Epithelial cell of esophagus (primary cell): ENCODE measurements at regions not wholly inside any gene's neighbourhood (a gene's known extent, or its start where the extent isn't known, plus 50 kb on each side); places are given as distances from the start of the nearest gene placed in this dataset.

ENCODE experiments used
- DNase-seq: peaks from one replicate; pipeline ENCODE4 v3.0.0; 2010; ENCODE audit warnings: low read depth
- H3K4me3 ChIP-seq: 2 replicates; pipeline ENCODE4 v1.5.1; 2011; ENCODE audit warnings: mild to moderate bottlenecking, low read length, control low read depth
- CTCF ChIP-seq: IDR thresholded peaks from 2 replicates; pipeline ENCODE4 v1.5.1; 2011; ENCODE audit warnings: low read depth, mild to moderate bottlenecking, low read length, control low read depth, inconsistent platforms; ENCODE audit not compliant: insufficient read depth; ENCODE audit errors: missing control alignments

- H3K4me3 ChIP-seq, result no peak overlapping the region
- no peak for TF ChIP-seq CTCF
- DNase-seq, result no peak
Measured at GRCh38 chr22:27443306-27443705, 358.2 kb downstream of the MN1 start.

GRCh38 chr22:27445881-27446280 is 355.7 kb downstream of the MN1 start:
- TF ChIP-seq CTCF, result no peak
- no peak overlapping the region for H3K4me3 ChIP-seq
- DNase-seq, result no peak

DNA sequence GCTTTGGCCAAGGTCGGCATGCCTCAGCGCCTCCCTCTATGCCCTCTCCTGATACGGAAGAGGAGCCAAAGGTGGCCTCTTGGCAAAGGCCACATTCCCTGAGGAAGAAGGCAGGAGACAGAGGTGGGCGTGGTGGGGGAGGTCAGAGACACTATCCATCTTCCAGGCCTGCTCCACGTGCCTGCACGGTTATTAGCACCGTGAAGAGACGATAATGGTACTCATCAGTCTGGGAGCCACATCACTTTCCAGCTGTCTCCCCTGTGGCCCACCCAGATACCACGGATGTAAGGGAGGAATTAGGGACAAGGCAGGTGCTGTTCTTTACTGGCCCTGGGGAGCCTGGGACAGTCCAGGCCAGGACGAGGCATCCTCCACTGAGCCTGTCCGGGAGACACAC is 354.3 kb downstream of the MN1 start:
- no peak for TF ChIP-seq CTCF
- DNase-seq, result no peak
- H3K4me3 ChIP-seq, result no peak overlapping the region

DNA sequence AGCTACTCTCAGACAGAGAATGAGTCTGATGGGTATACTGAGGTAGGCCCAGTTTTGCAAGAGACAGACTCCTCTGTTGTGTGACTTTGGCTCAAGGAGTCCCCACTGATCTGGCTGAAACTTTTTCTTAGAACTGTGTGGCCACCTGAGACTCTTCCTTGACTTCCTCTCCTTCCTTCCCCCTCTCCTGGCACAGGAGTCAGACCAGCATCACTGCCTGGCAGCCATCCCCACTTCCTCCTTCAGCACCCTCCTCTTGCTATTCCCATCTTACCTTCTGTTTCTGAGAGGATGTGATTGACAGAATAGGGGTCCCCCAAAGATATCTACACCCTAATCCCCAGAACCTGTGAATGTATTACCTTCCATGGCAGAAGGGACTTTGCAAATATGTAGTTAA is 351.1 kb downstream of the MN1 start:
- no peak for TF ChIP-seq CTCF

GRCh38 chr22:27452245-27452644 is 349.3 kb downstream of the MN1 start:
- no peak overlapping the region for H3K4me3 ChIP-seq
- DNase-seq, result no peak
- no peak for TF ChIP-seq CTCF

More for the DNA sequence above, 351.1 kb downstream of the MN1 start:
- DNase-seq, result no peak
- H3K4me3 ChIP-seq, result no peak overlapping the region

DNA sequence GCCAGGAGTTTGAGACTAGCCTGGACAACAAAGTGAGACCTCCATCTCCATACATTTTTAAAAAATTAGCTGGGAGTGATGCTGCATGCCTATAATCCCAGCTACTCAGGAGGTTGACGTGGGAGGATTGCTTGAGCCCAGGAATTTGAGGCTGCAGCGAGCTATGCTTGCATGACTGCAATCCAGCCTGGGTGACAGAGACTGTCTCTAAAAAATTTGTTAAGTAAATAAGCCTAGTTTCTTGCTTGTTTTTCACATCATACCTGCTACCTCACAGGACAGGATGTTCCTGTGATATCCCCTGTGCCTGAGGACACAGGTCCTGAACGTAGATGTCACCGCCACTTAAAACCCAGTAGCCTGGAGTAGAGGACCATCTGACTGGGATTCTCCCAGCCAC is 348.6 kb downstream of the MN1 start:
- no peak for DNase-seq
- no peak for TF ChIP-seq CTCF

GRCh38 chr22:27453725-27454124 is 347.8 kb downstream of the MN1 start:
- no peak overlapping the region for H3K4me3 ChIP-seq
- no peak for DNase-seq
- TF ChIP-seq CTCF, result no peak

More for the DNA sequence above, 348.6 kb downstream of the MN1 start:
- H3K4me3 ChIP-seq, result no peak overlapping the region
